HK-2 (cell line): ENCODE measurements at regions not wholly inside any gene's neighbourhood (a gene's known extent, or its start where the extent isn't known, plus 50 kb on each side); places are given as distances from the start of the nearest gene placed in this dataset.
"Not testable (repeated sequence)": the region's sequence is repeated elsewhere in the genome, so short reads cannot be mapped to it uniquely, and the experiment has no call there.

Source experiments
- DNase-seq: peaks from one replicate; pipeline ENCODE4 v3.0.0-alpha.2; 2018; ENCODE audit not compliant: unreplicated experiment

DNA sequence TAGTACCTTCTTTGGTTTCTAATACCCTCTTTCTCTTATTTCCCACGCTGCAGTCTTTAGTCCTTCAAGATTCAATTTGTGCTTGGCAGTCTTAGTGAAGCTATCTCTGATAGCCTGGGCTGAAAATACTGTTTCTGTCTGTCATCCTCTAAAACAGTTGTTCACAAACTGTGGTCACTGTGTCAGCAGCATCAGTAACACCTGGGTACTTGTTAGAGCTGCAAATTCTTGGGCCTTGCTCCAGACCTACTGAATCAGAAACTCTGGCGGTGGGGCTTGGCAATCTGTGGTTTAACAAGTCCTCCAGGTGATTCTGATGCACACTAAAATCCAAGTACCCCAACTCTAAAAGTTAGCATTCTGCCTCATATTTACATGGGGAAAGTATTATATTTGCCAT, 217.5 kb upstream of the SEL1L start:
- no peak for DNase-seq

DNA sequence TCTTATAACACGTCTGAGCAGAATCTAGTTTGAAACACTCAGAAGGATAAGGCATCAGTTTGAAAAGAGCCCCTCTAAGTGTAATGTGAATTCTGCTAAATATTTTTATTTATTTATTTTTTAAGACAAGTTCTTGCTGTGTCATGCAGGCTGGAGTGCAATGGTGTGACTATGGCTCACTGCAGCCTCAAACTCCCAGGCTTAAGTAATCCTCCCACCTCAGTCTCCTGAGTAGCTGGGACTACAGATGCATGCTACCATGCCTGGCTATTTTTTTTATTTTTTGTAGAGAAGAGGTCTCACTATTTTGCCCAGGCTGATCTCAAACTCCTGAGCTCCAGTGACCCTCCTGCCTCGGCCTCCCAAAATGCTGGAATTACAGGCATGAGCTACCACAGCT, 225.9 kb upstream of the SEL1L start:
- DNase-seq: no peak

DNA sequence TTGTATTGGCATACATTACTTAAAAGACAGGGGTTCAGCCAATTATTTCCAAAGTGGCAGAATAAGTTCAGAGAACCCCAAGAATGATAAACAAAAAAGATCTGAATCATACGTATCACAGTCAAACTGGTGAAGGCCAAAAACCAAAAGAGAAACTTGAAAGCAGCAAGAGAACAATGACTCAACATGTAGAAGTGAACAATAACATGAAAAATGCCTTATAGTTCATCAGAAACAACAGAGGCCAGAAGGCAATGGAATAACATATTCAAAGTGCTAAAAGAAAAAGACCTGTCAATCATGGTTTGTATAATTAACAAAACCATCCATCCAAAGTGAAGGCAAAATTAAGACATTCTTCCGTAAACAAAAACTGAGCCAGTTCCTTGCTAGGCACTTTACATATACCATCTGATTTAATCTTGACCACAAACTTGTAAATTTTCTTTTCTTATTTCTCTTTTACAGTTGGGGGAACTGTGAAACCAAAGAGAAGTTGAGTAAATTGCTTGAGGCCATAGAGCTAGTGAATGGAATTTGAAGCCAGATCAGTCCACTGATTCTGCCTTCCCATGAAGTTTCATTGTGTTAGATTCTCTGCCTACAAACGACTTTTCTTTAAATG, 232.1 kb upstream of the SEL1L start:
- DNase-seq: no peak

DNA sequence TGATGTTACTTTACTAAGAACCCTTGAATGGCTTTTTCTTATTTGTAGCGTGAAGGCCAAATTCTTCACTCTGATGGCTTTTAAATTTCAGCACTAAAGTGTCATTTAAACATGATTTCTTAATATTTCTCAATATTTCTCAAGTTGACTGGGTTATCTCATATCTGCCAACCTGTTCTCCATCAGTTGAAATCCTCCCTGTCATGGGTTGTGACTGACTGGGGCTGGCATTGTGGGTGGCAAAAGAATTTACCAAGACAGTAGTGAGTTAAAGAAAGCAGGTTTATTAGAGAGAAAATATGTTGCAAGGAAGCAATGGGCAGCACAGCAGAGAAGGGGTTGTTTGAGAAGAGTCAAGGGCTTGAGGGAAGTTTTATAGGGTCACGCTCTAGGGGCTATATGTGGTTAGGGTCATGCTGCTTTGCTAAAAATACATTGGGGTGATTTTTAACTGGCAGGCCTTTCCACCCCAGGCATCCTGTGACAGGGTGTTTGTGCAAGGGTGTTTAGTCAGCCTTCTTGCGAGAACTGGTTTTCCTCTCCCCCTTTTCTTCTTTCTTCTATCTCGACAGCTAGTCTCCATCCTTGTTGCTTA, 232.8 kb upstream of the SEL1L start:
- no peak for DNase-seq

DNA sequence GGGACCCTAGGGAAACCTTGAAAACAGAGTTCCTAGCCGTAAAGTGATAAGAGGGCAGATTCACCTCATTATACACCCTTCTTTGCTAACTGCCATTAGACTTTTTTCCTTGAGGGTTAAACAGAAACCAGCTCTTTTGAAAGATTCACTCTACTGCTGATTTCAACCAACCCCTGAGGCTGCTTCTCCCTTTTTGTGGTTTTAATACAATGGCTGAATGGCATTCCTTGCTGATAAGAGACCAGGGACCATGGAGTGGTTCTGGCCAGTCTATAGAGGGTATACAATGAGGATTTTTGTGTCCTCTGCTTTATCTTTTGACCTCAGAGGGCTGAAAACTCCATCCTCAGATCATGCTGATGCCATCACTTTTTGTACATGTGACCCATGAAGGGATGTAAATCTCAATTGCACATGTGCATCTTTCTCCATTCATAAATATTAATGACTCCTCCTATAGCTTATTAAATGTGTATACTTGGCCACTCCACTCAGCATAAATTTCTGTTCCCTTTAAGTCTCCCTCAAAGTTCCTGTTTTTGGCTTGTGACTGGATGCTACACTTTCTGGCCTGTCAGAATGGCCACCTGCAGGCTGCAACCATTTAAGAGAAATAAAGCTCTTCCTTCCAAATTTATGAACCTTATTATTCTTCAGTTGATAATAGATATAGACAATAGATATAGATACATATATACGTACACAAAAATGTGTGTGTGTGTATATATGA, 233.8 kb upstream of the SEL1L start:
- no peak for DNase-seq

DNA sequence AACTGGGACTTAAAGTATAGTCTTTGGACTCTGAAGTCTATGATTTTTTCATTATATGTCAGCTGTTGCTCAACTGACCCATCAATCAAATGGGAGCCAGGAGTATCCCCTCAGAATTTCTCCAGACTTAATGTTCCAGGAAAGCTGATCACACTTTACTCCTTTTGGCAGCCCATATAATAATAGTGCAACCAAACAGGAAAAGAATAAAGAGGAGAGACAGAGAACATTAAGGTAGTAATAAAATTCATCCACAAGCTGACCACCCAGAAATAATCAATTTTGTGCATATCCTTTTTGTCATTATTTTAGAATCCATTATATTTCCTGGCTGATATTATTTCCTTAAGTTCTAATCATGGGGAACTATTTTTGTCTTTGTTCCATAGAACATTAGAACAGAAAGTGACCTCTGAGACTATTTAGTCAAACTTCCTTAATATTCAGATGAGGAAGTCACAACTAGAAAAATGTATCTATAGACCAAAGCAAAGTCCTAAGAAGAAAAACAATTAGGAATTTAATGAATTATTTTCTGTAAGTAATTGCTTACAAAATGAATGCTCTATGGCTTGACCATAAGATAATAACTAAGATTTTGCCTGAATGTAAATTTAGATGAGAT, 238.1 kb upstream of the SEL1L start:
- DNase-seq: no peak

DNA sequence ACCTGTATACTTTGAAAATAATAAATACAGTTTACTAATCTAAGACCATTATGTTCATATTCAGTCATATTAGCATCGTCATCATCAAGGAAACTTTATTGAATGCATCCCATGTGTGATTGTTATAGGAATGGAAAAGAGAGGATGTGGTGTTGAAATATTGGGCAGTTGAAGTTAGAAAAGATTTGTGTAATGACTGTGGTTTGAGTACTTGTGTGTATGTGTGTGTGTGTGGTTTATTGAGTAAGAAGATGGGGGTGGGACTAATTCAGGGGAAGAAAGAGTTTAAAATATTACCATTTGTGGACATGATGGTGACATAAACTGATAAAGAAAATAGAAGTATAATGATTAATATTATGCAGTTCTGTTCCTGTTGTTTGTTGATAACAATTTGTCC, 238.7 kb upstream of the SEL1L start:
- DNase-seq: no peak

DNA sequence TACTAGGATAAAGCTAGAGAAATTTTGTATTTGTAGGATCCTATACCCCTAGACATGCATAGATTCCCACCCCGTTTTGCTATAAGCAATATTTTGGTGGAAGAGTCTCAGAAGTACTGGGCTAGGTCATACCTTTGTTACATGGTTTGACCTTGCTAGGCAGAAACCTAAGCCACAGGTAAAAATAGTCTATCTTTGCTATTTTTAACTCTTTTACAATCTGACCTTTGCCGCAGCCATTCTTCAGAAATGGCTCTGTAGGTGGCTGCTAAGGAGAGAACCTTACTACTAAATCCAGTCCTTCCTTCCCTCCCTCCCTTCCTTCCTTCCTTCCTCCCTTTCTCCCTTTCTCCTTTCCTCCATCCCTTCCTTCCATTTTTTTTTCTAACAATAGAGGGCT, 242.9 kb upstream of the SEL1L start:
- no peak for DNase-seq

DNA sequence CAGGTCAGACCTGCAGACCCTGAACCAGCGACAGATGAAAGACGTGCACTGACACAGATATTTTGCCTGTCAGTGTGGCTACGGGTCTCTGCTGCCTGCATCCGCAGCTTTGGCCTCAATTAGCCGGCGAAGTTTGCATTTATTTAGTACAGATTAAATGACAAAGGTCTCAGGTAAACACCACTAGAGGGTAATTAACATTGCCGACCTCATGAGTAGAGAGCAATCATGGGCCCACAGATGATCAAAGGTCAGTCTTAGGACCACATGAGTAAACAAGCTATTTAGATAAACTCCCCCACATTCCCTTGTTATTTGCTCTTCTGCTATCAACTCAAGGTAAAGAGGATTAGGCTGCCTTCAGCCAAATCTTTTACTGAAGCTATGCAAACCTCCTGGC, 248.1 kb upstream of the SEL1L start:
- not testable (repeated sequence) for DNase-seq

DNA sequence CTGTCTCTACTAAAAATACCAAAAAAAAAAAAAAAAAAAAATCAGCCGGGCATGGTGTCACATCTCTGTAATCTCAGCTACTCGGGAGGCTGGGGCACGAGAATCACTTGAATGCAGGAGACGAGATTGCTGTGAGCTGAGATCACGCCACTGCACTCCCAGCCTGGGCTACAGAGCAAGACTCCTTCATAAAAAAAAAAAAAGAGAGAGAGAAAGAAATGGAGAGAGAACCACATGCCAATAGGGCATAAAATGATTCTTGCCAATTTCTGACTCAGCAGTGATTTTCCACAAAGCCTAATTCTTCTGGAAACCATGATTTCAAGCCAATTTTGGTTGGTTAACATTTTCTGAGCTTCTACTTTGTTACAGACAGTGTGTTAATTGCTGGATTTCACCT, 250.4 kb upstream of the SEL1L start:
- no peak for DNase-seq

DNA sequence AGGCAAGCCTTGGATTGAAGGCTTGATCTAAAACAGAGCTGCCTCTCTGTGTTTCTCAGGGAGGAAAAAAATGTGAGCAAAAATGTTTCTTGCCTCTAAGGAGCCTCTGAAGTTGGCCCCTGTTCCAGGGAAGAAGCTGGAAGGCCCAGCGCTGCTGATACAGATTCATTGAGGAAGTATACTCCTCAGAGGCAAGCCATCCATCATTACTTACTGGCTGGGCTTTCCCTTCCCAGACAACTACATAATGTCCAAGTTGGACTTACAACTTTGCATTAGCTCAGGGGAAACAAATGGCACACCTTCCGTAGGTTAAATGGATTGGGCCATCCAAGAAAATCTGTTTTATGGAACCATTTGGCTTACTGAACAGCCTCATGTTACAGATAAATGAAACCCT, 263.7 kb upstream of the SEL1L start:
- no peak for DNase-seq

DNA sequence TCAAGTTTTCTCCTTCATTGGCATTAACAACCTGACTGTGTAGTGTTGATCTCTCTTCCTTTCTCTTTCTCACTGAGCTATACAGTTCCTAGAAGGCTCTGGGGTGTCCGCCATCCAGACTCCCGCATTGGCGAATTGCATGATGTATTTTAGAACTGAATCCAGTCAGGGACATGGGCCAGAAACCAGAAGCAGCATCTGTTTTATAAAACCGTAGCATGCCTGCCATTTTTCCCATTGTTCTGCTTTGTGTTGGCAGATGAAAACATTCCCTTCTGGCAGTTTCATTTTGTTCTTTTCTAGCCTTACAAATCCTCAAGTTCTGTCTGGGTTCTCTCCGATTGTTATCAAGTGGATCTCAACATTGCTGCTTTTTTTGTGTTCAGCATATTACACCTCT, 268.3 kb upstream of the SEL1L start:
- DNase-seq: no peak

DNA sequence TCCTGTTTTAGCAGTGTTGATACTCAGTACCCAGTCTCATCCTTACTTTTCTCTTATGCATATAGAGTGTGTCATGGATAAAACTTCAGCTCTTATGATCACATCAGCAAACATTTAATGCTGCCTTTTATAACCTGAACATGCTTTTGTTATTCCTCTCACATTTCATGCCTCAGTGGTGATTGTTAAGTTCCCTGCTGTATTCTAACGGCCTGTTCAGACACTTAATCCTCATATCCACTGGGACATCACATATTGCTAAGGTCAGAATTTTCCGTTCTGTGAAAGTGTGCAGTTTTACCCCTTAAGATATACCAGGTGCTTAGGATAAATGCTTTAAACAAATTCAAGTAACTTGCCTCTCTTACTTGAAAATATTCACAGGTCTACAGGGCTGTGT, 268.7 kb upstream of the SEL1L start:
- DNase-seq: no peak

DNA sequence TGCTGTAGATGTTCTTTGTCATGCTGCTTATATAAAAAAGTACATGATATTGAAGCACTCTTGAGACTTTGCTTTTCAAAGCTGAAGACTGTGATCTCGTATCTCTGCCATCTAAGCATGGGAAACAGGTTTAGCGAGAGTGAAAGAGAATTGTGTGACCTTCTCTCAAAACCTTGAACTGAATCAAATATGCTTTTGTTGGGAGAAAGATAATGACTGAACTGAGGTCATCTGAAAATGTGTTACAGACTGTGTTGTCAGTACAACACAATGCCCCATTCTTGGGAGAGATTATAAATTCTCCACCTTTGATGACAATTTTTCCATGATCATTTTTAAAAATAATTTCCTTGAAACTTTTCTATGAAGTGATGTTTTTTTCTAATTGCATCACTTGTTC, 272.1 kb upstream of the SEL1L start:
- DNase-seq: no peak

DNA sequence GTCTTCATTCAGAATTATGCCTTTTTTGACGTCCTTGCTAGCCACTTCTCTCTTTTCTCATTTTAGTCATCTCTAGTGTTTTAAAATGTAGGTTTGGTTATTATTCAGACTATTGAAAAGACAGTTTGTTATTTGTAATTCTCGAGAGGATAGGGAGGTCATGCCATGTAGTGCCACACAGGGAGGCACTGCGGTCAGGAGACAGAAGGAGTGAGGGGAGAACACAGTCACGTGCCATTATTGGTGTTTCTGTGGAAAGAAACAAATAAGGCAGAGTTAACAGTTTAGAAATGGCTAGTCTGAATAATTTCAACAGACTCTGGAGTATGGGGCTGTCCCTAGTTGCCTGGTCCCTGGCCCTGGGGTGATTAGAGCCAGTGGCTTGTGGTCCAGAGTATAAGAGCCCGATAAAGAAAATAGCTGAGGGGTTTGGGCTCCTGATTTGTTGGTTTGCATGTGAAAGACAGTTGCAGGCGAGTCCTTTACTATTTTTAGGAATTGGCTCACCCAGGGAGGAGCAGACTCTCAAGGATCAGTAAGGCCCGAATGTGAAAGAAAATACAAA, 278.1 kb upstream of the SEL1L start:
- no peak for DNase-seq

DNA sequence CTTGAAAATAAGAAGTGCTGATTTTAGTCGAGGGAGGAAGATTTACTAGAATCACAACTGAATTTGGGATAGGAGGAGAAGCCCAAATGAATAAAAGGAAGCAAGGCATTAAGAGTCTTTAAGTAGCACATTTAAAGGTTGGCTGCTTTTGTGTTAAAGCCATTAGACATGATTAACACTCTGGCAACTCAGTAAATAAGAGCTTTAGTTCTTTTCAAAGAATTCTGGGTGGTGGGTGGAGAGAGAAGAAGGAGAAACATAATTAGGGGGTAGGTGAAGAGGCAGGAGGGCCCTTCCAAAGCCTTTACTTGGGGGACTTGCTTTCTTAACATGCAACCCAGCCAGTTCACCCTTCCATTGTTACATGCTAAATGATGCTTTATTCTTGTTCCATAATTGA, 284.6 kb upstream of the SEL1L start:
- DNase-seq: no peak

DNA sequence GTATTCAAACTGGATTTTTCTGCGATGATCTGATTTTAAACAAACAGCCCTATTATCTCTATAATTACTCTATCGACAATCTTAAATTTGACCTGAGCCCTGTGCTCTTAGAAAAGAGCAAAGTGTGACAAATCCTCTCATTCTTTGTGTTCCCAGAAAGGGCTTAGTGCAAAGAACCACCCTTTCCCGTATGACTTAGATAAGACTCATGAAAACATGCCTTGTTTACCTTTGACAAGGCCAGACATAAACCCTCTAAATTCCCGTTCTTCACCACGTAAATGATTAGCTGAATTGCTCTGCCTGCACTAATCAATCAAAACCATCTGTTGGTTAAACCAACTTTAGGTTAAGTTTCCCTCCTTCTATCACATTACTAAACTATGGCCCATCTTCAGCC, 285.7 kb upstream of the SEL1L start:
- DNase-seq: no peak

DNA sequence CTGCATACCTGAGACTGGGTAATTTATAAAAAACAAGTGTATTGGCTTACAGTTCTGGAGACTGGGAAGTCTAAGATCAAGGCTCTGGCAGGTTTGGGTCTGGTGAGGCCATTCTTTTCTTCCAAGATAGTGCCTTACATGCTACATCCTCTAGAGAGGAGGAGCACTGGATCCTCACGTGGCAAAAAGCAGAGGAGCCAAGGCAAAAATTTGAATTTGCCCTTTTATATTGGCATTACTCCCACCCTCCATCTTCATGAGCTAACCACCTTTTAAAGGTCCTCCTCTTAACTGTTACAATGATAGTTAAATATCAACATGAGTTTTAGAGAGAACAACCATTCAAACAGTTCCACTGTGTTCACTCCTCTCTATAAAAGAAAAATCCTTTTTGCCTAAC, 286.3 kb upstream of the SEL1L start:
- no peak for DNase-seq

DNA sequence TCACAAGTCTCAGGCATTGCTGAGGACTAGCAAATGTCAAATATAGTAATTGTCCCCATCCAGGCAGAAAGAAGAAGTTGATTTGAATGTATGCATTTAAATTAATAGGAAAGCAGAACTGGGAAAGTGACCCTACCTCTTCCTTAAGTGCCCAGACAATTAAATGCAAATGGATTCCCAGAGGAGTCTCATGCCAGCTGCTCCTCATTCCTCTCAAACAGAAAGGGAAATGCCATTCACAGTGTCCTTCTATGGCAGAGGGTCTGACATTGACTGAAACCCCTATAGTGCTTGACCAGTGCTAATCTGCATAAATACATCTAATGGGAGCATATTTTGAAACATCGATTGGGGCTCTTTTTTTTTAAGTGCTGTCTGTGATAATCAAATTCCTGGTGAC, 292.4 kb upstream of the SEL1L start:
- DNase-seq: no peak

DNA sequence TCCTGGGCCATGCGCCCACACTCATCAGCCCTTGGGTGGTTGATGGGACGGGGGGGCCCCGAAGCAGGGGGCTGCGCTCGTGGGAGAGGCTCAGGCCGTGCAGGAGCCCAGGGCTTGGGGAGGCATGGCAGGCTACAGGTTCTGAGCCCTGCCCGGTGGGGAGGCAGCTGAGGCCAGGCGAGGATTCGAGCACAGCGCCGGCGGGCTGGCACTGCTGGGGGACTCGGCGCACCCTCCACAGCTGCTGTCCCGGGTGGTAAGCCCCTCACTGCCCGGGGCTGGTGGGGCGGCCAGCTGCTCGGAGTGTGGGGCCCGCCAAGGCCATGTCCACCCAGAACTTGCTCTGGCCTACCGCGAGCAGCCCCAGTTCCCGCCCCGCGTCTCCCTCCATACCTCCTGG, 295.8 kb upstream of the SEL1L start:
- DNase-seq: no peak

DNA sequence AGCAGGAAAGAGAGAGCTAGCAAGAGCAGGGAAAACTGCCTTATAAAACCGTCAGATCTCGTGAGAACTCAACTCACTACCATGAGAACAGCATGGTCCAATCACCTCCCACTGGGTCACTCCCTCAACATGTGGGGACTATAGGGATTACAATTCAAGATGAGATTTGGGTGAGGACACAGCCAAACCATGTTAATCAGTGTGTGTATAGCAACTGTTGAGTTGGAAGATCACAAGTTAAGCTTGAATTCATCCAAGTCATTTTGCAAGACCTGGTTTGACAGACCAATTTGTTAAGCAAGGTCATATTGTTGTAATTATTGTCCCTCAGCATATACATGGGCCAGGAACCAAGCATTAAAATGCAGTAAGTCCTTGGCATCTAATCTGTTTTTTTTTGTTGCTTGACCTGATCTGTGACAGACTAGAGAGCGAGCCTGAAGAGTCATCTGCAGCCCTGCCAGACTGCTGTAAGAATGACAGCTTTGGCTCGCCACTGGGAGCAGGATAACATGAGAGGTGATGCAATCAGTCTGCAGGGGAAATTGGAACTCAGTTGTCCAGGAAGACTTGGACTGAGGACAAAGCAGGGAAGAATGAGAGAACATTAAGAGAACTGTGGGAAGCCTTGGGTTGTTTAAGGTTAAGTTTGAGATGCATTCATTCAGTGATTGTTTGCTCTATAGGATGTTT, 297.6 kb upstream of the SEL1L start:
- no peak for DNase-seq

DNA sequence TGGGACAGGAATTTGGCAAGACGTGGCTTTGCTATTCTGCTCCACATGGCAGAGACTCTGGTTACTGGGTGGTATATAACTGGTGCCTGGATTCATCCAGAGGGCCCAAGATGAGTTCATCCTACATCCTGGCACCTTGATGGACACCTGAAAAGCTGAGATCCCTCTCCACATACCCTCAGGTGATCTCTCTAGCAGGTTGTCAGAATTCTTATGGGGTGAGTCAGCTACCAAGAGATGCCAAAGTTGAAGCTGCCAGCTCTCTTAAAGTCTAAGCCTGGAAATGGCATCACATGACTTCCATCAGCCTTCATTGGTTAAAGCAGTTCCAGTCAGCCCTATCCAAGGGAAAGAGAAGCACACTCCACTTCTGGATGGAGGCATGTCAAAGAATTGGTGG, 300.7 kb upstream of the SEL1L start:
- DNase-seq: no peak
